GM18511 (cell line): ENCODE measurements at regions not wholly inside any gene's neighbourhood (a gene's known extent, or its start where the extent isn't known, plus 50 kb on each side); places are given as distances from the start of the nearest gene placed in this dataset.

ENCODE experiments used
- ATAC-seq: cut with Tn5 transposase; IDR thresholded peaks from one replicate; pipeline ENCODE4 v1.9.1; 2021; ENCODE audit warnings: mild to moderate bottlenecking, moderate library complexity; ENCODE audit not compliant: unreplicated experiment

DNA sequence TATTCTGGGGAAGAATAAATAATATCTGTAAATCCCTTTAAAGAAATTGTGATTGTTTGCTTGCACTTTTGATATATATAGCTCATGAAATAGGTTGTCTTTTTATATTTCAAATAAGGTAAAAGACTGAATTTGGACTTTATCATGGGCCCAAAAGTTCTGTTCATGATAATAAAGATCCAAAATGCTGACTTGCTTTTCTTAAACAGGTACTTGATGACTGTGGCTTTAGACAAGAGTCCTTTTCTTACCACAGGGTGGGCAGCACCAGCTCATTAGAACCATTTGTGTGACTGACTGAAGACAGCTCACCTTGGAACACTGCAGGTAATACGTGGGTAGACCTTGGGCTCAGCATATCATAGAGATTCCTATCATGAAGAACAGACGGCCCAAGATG lies 432.6 kb downstream of the ETNK1 start:
- no peak for ATAC-seq

DNA sequence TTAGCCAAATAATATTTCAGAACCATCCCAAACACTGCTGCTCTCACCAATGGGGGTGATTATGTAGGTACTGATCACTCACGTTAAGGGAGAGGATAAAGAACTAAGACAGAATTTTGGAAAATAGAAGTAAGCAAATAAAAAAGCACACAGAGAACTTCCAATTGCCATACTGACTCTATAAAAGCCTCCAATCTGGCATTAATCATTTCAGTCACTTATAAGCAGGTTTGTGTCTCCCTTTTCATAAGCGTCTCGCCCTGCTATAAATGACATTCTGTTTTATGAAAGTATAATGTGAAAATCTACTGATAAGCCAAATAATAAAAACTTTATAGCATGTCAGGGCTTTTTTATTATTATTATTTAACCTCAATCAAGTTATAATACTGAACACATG lies 435.2 kb downstream of the ETNK1 start:
- no peak for ATAC-seq

DNA sequence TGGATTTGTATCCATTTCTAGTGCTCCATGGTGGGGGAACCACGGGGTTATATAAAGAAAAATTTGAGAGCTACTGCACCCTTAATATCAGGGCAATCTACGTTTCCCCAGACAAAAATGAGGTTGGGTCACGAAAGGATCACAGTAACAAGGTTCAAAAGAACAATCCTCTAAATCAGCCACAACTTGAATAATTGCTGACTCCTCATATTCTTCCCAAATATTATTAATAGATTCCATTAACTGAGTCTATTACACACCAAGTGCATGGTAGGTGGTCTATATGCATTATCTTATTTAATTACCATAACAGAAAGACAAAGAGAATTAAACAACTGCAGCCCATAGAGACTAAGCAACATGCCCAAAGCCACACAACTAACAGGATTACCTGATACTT lies 438.2 kb downstream of the ETNK1 start:
- no peak for ATAC-seq

DNA sequence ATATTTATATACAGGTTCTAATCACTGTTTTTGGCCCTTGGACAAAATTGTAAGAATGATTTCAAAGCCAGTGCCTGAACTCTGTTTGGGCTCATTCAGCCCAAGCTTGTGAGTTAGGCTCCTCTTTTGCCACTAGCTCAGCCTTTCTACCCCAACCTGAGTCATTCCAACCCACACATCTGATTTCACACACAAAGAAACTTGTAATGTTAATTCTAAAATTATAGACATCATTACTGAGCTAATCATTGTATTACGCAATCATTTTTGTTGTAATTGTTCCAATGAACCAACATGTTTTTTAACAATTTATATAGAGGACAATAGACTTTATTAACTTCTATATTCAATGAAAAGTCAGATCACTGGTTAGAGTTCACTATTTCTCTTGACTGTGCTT lies 441.1 kb downstream of the ETNK1 start:
- no peak for ATAC-seq

DNA sequence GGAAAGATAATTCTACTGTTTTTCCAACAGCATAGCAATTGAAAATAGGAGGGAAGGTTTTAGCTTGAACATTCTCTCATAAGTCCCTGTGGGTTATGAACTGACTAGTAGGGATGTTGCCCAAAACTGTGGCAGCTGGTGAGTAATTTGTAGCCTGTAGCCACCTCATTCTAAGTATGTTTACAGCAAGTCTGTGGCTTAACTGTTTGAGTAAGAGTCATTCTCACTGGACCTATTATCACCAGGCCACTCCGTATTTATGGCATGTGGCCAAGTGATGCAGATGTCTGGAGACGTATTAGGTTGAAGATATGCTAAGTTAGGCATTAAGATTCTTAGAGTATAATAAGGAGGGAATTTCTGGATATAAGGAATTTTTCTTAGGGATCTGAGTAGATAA lies 458.3 kb downstream of the ETNK1 start:
- ATAC-seq: peak; percentile 73

DNA sequence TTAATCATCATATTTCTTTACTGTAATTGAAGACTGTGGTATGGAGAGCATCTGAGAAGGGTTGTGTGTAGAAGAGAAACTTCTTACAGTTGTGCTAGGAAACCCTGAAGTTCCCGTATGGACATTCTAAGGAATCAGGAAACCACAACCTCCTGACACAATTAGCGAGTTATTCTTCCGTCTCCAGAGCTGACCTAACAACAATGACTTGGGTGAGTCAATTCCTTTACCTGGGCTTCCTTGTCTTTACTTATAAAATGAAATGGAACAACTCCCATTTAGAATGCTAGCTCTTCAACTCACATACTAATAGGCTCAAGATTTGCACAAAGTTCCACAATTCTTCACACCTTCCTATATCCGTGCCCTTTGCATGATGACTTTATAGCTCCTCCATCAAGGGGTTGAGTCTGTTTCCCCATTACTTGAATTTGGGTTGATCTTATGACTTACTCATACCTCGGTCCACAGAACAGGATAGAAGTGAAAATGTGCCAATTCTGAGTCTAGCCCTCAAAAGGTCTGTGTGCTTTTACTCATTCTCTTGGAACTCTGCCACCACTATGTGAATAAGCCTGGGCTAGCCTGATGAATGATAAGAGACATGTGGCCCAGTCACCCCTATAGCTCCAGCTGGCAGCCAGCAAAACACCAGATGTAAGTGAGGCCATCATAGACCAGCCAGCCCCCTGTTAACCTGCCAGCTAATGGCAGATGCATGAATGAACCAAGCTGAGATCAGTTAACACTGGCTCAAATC lies 459.4 kb downstream of the ETNK1 start:
- no peak for ATAC-seq

DNA sequence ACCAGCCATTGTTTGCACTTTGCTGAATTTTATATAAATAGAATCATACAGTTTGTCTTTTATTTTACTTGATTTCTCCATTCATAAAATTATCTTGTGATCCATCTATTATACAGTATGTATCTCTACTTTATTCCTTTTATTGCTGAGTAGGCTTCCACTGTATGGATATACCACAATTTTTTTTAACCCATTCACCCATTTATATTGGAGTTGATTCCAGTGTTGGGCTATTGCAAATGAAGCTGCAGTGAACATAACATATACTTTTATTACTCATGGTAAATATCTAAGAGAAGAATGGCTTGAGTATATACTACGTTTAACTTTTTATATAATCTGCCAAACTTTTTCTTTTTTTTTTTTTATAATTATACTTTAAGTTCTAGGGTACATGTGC lies 463.6 kb downstream of the ETNK1 start:
- ATAC-seq: no peak

DNA sequence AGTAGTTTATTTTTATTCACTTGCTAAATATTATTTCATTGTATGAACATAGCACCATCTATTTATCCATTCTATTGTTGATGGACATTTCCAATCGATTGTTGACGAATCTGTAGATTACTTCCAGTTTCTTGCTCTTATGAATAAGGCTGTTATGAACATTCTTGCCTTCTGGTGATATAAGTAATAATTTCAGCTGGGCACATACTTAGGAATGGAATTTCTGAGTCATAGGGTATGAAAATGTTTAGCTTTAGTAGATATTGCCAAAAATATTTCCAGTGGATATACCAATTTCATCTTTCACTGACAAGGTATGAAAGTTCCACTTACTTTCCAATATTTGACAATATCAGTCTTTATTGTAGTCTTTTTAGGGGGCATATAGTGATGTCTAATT lies 468.5 kb downstream of the ETNK1 start:
- ATAC-seq: no peak

DNA sequence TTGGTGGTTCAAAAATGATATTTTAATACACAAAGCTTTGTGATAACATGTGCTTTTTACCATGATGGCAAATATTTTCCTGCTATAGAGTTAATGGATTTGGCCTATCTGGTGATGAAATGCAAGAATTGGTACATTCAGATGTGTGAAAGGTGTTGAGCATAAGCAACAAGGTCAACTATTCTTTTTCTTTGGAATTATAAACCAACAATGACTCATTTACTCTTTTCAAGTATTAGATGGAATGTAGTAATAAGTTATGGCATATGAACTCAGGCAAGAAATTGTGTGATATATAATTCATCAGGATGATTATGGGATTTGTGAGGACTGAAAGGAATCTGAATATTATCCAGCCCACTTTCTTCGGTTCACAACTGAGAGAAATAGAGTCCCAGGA lies 471.4 kb downstream of the ETNK1 start:
- no peak for ATAC-seq

DNA sequence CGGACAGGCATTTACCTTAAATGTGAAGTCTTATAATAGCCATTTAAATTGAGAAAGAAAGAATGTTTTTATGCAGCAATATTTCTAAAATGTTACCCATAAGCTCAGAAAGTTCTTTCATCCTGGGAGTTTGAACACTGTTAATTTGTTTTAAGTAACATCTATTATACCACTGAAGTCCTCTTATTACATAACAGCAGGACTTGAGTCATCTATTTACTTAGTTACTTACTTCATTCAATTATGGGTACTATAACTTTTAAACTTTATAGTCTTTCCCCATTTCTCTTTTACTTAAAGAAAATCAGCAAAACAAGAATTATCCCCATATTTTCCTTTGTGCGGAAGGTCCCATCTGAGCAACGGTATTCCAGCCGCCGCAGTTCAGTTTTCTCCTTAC lies 473.1 kb downstream of the ETNK1 start:
- no peak for ATAC-seq

DNA sequence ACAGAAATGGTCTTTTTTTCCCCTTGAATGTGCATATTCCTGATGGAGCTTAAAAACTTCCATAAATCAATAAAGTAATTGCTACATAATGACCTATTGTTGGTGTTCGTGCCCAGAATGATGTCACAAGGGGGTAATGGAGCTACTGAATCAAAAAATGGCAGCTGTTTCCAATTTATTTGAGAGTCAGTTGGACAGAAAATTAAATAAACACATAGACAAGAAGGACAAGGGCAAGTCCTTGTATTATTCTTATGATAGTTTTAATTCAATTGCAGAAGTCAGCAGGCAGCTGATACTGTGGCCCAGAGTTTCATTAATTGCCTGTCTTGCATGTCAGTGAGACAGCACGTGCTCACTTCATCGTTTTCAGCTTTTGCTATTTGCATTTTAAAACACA lies 473.5 kb downstream of the ETNK1 start:
- no peak for ATAC-seq

DNA sequence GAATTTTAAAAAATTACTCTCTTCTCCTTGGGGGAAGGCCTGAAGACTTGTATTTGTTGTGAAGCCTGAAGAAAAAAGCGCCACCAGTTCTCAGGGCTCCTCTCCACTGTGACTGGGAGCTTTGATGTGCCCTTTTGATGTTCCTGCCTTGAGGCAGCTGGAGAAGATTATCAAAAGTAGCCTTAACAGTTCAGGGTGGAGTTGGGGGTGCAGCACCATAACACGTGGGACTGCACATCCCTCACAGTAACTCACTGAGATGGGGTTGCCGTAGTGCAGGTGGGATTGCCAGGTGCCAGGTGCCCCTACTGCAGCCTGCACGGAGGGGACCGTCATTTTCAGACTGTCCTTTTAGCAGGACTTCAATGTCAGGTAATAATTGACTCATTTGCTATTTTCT lies 474.1 kb downstream of the ETNK1 start:
- ATAC-seq: no peak

DNA sequence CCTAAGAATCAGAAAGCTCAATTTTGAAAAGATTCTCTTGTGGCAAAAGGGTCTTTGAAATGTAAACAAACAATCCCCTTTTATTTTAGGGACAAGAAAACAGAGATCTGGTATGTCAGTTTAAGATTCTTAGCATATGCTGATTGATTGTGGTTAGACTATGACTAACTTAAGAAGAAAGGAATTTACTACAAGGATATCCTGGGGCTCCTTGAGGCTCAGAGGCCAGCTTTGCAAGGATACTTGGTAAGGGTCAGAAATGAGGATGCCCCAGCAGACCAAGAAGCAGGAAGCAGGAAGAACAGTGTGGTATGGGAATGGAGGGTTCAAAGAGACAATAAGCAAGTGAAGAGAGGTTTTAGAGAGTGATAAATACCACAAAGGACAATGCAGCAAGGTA lies 474.6 kb downstream of the ETNK1 start:
- no peak for ATAC-seq

DNA sequence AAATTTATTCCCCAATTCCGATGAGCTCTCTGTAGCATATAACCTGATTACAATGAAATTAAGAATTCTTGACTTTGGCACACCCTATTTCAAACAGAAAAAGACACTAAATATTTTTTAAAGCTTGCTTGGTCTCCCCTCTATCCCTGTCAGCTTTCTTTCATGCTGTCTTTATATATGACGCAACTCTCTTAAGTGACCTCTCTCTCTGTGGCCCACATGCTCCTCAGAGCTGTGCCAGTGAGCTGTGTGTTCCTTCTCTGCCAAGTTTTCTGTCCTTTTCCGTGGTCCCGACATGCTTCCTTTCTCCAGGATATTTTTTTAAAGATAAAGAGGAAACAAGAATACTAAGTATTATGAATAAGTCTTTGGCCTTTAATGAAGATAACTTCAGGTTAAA lies 484.0 kb downstream of the ETNK1 start:
- ATAC-seq: no peak

DNA sequence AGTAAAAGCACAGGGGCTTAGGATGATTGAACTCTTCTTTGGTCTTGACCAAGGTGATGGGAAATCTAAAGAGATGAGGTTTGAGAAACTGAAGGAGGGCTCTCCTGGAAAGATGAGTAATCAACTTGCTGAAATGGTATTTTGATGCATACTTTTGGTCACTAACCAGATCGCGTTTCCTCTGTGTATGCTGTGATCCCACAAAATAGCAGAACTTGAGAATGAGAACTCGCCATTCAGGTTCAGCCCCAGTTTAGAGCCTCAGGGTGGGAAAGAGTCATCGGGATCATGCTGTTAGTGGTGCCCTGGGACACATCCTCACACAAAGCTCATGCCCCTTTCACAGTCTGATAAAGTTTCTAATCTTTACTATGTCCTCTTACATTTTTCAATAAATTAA lies 488.8 kb downstream of the ETNK1 start:
- no peak for ATAC-seq

DNA sequence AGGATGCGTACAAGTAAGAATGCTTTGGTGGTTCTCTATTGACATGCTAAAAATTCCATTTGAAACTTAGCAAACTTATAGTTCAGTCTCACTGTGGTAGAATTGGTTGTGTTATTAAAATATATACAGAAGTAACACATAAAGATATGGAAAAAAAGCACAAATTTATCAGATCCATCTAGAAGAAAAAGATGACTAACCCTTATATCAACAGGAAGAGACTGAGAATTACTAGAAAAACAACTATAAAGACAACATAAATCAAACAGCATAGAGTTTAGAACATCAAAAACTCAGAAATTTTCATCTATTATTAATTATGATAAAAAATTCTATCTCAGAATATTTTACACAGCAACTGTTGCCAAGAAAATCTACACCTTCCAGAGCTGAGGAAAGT lies 491.0 kb downstream of the ETNK1 start:
- ATAC-seq: no peak

DNA sequence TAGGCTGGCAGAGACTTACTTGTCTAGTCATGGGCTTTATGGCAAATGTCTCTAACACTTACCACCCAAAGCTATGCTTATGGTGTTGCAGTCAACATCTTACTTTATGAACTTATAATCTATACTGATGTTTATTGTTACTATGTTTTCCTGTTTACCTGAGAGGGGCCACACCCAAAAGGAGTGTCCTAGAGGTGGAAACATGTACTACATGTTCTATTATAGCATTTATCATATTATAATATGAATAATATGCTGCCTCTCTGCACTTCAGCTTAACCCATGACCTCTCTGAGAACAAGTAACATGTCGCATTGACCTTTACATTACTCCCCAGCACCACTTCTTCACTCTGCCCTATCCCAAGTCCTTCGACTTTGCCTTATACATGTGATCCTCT lies 501.8 kb downstream of the ETNK1 start:
- ATAC-seq: no peak

DNA sequence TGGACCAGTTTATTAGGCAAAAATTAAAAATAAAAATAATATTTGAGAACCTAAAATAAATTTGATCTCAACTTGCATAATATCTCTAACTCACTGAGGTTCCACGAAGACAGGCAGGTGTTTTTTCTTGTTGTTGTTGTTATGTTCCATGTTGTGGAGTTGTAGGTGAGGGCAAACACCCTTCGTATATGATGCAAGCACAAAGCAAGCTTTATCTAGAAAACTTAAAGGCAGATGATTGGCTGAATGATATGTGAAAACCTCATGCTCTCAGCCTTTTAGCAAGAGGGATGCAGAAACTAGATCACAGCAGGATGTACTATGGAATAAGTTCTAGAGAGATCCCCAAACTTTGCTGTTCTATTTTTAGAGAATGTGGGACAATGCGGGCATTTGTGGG lies 502.7 kb downstream of the ETNK1 start:
- ATAC-seq: no peak

DNA sequence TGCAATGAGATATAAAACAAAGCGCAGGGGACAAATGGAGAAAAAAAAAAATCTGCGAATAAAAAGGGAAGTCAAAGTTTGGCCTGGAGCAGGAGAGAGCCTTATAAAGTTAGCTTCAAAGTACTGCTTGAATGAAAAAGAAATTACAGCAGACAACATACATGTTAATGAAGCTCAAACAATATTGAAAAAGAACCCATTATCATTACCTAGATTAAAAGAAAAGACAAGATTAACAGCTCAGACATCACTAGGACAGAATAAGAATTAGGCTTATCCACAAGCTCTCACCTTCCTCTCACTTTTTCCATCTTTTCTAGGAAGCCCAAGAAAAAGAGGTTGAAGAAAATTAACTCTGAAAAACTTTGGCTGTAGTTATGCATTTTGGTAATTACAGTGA lies 503.5 kb downstream of the ETNK1 start:
- no peak for ATAC-seq

DNA sequence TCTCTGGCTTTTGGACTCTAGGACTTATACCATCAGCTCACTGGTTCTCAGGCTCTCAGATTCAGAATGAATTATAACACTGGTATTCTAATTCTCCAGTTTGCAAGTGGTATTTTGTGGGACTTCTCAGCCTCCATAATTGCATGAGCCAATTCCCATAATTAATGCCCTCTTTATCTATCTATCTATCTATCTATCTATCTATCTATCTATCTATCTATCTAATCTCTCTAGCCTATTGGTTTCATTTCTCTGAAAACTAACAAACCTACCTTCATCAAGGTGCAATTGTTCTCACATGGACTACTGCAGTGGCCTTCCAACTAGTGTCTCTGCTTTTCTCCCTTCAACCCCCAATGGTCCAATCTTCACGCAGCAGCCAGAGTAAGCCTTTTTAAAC lies 507.4 kb downstream of the ETNK1 start:
- no peak for ATAC-seq

DNA sequence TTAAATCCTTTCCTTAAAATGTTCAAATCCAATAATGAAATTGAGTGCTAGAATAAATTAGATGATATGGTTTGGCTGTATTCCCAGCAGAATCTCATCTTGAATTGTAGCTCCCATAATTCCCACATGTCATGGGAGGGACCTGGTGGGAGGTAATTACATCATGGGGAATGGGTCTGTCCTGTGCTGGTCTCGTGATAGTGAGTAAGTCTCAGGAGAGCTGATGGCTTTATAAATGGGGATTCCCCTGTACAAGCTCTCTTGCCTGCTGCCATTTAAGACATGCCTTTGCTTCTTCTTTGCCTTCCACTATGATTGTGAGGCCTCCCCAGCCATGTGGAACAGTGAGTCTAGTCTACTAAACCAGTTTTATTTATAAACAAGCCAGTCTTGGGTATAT lies 508.5 kb downstream of the ETNK1 start:
- ATAC-seq: no peak

DNA sequence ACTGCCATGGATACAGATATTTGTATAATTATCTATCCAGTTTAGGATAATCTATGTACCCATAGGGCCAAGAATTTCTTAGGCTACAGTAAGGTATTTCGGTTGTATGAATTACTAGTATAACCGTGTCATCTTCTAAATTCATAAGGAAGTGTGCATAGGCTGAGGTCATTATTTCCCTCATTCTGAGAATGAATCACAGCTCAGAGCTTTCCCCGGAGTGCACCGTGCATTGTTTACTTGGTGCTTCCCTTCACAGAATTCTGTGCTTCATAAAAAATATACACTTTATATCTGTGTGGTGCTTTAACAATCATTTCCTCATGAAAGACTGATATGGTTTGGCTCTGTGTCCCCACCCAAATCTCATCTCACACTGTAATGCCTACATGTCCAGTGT lies 514.1 kb downstream of the ETNK1 start:
- ATAC-seq: no peak

DNA sequence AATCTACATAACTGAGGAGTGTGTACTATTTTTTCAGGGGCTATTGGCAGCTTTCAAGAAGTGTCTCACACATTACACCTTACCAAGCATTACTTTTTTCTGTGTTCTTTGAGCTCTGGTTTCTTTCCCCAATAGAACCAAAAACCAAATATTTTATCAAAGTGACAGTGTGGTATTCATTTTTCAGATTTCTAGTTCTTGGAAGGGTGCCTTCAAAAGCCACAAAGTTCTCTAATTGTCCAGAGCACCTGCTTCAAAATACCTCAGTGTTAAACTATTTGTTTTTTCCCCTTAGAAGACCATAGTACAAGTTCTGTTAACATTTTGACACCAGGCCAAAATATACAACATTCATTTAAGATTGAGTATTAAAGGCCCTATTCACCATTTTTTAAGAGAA lies 515.7 kb downstream of the ETNK1 start:
- no peak for ATAC-seq
